PFSK-1 (cell line): ENCODE measurements at regions not wholly inside any gene's neighbourhood (a gene's known extent, or its start where the extent isn't known, plus 50 kb on each side); places are given as distances from the start of the nearest gene placed in this dataset.

Experiments
- FOXP2 ChIP-seq: optimal IDR thresholded peaks from 2 replicates; pipeline ENCODE3; 2011; ENCODE audit warnings: borderline replicate concordance, control low read depth, inconsistent platforms; ENCODE audit not compliant: insufficient read depth; ENCODE audit errors: extremely low read length, extremely low read depth
- POLR2AphosphoS5 ChIP-seq: IDR thresholded peaks from 2 replicates; pipeline ENCODE4 v1.6.1; 2012; ENCODE audit warnings: low read depth, mild to moderate bottlenecking, control low read depth, low read length, moderate library complexity
- SIN3A ChIP-seq: IDR thresholded peaks from 2 replicates; pipeline ENCODE4 v1.6.1; 2012; ENCODE audit warnings: mild to moderate bottlenecking, low read length, moderate library complexity, borderline replicate concordance; ENCODE audit not compliant: insufficient read depth
- TAF1 ChIP-seq: IDR thresholded peaks from 2 replicates; pipeline ENCODE4 v1.6.1; 2012; ENCODE audit warnings: low read length, control low read depth, borderline replicate concordance; ENCODE audit not compliant: insufficient read depth
- TF ChIP-seq, protein P1 (sequence below), 2 experiments: IDR thresholded peaks; 2 replicates each; pipeline versions ENCODE4 v1.6.1 to v1.8.0; 2011 to 2012; ENCODE audit warnings: low read depth in 2 of 2, low read length in 2 of 2, control low read depth in 1 of 2, inconsistent platforms in 1 of 2, mild to moderate bottlenecking in 1 of 2, moderate library complexity in 1 of 2; ENCODE audit not compliant: insufficient read depth in 1 of 2

DNA sequence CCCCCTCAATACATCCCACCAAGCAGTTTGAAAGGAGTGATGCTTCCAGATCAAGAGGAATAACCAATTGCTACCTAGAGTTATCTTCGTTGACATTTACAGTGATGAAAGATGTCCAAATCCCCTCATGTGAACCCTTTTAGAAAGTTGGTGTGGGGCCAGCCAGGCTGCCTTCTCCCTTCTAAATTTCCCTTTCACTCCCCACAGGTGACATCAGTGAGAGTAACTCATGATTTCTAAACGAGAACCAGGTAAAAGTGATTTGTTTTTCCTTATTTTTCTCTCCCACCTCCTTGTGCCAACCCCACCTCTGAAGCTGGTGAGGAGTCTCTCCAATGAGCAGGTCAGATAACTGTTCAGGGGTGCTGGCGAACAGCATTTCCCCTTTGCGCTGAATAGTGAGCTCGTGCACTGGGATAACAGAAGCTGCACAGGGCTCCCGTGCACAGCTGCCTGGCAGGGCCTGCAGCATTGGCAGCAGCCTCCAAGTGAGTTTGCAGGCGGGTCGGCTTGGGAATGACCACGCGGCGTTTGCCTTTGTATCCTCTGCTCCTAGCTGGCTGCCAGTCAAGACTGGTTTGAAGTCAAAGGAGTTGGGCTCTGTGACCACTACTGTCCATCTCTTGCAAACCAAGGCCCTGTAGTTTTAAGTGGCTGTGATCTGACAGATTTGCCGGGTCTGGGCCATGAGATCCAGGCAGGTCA, 70.2 kb upstream of the CORO2B start:
- no peak for TF ChIP-seq FOXP2
- no peak for TF ChIP-seq TAF1
- TF ChIP-seq POLR2AphosphoS5: no peak
- no peak for TF ChIP-seq SIN3A
- TF ChIP-seq, protein P1, sequence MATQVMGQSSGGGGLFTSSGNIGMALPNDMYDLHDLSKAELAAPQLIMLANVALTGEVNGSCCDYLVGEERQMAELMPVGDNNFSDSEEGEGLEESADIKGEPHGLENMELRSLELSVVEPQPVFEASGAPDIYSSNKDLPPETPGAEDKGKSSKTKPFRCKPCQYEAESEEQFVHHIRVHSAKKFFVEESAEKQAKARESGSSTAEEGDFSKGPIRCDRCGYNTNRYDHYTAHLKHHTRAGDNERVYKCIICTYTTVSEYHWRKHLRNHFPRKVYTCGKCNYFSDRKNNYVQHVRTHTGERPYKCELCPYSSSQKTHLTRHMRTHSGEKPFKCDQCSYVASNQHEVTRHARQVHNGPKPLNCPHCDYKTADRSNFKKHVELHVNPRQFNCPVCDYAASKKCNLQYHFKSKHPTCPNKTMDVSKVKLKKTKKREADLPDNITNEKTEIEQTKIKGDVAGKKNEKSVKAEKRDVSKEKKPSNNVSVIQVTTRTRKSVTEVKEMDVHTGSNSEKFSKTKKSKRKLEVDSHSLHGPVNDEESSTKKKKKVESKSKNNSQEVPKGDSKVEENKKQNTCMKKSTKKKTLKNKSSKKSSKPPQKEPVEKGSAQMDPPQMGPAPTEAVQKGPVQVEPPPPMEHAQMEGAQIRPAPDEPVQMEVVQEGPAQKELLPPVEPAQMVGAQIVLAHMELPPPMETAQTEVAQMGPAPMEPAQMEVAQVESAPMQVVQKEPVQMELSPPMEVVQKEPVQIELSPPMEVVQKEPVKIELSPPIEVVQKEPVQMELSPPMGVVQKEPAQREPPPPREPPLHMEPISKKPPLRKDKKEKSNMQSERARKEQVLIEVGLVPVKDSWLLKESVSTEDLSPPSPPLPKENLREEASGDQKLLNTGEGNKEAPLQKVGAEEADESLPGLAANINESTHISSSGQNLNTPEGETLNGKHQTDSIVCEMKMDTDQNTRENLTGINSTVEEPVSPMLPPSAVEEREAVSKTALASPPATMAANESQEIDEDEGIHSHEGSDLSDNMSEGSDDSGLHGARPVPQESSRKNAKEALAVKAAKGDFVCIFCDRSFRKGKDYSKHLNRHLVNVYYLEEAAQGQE (IDR thresholded peaks at IDR 0.05; ENCODE audit: insufficient read depth in 1 of 2, low read depth in 2 of 2, low read length in 2 of 2): no peak

GRCh38 chr15:68510558-68510957, 68.2 kb upstream of the CORO2B start:
- TF ChIP-seq TAF1: no peak
- no peak for TF ChIP-seq POLR2AphosphoS5
- no peak for TF ChIP-seq SIN3A
- TF ChIP-seq FOXP2: no peak
- TF ChIP-seq, protein P1 (IDR thresholded peaks at IDR 0.05; ENCODE audit: insufficient read depth in 1 of 2, low read depth in 2 of 2, low read length in 2 of 2): no peak

- TF ChIP-seq SIN3A: no peak
- no peak for TF ChIP-seq TAF1
- TF ChIP-seq POLR2AphosphoS5: no peak
- TF ChIP-seq, protein P1 (IDR thresholded peaks at IDR 0.05; ENCODE audit: insufficient read depth in 1 of 2, low read depth in 2 of 2, low read length in 2 of 2): no peak
- TF ChIP-seq FOXP2: no peak
Measured at GRCh38 chr15:68511073-68511991, 67.5 kb upstream of the CORO2B start.

DNA sequence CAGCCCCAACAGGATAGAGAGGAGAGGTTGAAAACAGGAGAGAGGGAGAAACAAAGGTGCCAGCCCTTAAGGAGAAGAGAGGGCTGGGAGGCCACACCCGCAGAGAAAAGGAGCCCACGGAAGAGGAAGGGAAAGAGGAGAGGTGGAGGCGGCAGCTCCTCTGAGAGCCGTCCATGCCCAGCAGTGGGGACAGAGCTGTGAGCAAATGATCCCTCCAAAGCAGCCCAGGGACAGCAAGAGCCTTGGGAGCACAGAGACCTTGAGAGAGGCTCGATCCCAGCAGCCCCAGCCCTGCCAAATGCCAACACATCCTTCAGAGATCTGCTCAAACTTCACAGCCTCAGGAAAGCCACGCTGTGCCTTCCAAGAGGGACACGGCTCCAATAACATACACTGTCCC, 66.7 kb upstream of the CORO2B start:
- no peak for TF ChIP-seq POLR2AphosphoS5
- TF ChIP-seq, protein P1 (IDR thresholded peaks at IDR 0.05; ENCODE audit: insufficient read depth in 1 of 2, low read depth in 2 of 2, low read length in 2 of 2): no peak
